Fibroblast of skin of back (primary cell): ENCODE measurements at regions not wholly inside any gene's neighbourhood (a gene's known extent, or its start where the extent isn't known, plus 50 kb on each side); places are given as distances from the start of the nearest gene placed in this dataset.

ENCODE experiments used
- DNase-seq: peaks from one replicate; pipeline ENCODE4 v3.0.0-alpha.2; 2013

DNA sequence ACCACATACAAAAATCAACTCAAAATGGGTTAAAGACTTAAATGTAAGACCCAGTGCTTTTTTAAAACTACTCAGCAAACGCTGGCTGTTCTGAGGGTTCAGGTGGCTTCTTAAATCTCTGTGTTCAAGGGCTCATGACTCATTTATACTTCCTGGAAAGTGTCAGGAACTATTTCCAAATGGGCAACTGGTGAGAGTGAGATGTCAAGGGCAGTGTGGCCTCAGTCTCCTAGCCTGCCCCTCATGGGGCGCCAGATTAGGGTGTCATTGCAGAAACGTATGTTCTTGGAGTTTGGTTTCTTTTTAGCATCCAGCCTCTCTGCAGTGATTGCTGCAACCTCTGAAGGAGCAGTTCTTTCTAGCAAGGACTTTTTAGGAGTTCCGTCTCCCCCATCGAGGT lies 485.4 kb downstream of the TNS1 start:
- no peak for DNase-seq

DNA sequence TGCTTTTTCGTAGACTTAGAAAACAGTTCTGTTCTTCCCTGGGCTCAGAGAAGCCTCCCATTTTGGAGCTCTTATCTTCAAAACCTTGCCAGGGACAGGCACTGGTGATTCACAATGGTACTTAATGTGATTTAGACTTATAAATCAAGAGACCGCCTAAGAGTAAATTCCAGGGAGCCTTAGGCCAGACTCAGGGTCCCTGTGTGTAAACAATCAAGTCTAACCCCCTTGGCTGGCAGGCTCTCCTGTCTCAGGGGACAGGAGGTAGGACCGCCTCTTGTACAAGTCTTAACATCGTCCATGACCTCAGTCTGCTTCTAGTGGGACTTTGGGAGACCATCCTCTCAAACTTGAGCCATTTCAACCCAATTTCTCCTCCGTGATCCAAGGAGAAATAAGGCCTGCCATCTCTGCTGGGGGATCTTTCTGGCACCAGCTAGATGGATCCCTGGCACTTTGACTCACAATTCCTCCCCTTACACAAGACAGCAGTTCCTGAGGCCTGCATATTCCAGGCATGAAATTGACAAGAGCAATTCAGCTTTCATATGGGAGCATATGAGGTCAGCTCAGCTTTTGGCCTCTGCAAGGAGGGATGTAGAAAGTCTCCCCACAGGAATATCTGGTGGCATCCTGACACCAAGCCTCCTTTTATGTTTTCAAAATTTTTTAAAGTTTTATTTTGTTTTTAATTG lies 487.0 kb downstream of the TNS1 start:
- DNase-seq = no peak

DNA sequence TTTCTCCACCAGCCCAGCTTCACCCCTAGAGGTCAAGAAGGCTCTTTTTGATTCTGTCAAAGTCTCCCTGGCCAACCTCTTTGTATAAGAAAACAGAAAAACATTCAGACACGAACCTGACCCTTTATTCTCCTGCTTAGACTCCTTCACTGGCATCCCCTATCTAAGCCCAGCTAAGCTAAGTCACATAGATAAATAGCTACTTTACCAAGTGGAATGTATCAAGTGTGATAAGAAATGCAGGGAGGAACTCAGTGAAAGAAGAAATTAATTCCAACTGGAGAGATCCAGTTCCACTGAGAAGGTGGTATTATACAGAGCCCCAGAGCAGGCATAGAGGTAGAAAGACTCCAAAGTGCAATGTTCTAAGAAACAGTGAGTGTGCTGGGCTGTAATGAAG lies 489.5 kb downstream of the TNS1 start:
- peak; percentile 15 for DNase-seq

DNA sequence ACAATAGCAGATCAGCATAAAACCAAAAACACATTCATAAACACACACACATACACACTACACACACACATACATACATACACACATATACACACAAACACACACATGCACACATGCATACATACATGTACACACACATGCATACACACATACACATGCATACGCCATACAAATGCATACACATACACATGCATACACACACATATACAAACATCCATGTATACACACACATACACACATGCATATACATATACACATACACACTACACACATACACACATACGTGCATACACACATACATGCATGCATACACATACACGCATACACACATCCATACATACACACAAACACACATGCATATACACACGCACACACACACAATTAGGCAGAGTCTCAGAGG lies 490.1 kb downstream of the TNS1 start:
- no peak for DNase-seq

DNA sequence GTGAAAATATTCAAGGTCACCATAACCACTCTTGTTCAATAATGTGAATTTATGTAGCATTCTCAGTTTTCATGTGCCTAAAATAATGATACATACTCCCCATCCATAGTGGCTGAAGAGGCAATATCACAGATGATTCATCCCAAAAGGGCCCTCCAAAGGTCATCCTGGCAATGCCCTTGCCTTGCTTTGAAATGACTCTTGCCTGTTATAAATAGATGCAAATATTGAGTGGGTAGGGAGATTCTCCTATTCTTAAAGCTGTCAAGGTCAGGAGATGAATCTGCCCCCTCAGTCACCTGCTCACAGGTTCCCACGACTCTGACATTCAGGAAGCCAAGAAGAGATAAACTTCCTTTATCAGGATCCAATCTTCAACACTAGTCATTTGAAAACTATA lies 490.5 kb downstream of the TNS1 start:
- peak; percentile 14 for DNase-seq

DNA sequence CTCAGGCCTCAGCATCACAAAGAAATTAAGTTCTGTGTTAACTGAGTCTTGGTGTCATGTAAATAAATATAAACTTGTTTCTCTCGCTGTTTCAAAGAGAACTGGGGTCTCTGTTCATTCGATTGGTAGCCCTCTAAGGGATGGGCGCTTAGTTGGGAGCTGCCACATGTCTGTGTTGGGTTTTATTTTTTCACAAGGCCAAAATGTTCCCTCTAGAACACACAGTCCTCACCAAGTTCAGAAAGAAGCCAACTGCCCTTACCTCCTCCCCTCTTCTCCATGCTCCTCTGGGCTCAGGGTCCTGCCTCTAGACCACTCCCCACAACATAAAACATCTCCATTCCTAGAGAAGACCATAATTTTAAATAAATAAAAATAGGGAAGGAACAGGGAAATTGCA lies 490.9 kb downstream of the TNS1 start:
- DNase-seq = no peak

DNA sequence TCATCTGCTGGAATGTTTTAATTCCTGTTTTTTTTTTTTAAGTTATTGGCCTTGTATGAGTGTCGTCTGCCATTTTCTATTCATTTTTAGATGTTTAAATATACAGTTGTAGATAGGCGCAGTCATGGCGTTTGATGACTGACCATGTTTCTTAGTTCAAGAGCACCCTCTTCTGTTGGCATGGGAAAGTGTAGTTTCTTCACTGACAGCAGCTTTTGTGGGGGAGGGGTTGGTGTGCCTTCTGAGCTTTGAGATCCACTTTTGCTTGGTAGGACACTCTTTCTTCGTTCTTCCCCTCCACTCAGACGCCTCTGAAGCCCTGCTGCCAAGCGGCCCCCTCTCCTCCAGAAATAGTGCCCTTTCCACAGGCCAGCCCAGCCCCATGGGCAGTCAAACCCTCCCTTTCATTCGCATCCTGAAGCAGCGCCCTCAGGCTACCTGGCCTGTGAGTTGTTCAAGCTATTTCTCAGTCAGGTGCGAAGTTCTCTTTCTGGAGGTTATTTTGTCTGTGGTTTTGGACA lies 492.0 kb downstream of the TNS1 start:
- peak; percentile 84 for DNase-seq

DNA sequence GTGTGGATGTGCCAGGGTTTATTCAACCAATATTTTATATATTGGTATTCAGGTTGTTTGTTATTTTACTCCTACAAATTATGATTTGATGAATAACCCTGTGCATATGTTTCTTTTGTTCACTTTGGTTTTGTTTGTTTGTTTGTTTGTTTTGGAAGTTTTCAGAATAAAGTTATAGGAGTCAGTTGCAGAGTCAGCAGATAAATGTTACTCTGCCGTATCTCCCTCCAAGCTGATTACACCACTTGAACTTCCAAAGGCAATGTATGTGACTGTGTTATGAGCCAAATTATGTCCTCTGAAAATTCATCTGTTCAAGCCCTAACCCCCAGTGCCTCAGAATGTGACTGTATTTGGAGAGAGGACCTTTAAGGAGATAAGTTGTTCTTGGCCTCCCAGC lies 497.5 kb downstream of the TNS1 start:
- DNase-seq = no peak

DNA sequence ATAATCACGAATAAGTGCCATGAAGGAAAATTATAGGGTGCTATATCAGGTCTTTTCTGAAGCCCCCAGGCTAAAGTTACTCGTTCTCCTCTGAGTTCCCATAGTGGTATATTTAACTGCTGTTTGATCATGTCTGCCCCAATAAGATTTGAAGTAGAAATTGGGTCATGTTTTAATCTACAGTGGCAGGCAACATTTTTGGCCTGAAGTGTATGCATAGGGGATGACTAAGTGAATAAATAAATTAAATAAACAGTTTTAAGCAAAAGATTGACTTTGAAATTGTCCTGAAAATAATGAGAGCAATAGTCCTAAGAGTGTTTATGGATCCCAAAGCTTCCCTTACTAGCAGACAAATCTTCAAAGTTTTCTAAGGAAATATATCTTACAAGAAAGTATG lies 500.9 kb downstream of the TNS1 start:
- no peak for DNase-seq

DNA sequence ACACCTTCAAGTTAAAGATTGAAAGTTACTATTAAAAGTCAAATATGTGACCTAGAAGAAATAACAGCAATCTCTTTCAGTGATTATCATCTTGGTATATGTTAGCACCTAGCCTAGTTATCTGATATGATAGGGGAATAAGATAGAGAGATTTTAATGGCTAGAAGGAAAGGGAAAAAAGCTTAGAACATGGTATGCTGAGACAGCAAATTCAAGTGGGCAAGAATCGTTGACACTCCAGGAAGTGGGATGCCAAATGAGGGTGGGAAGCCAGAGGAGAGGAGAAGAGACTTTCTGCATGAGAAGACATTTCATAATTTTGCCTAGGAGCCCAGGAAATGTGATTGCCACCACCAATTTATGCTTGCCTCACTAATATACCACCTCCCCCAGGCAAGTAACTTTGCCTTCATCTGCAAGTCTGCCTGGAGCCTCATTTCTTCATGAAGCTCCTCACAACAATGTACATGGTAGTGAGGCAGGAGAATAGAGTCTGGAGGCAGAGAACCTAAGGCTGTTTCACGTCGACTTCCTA lies 504.9 kb downstream of the TNS1 start:
- DNase-seq = no peak

DNA sequence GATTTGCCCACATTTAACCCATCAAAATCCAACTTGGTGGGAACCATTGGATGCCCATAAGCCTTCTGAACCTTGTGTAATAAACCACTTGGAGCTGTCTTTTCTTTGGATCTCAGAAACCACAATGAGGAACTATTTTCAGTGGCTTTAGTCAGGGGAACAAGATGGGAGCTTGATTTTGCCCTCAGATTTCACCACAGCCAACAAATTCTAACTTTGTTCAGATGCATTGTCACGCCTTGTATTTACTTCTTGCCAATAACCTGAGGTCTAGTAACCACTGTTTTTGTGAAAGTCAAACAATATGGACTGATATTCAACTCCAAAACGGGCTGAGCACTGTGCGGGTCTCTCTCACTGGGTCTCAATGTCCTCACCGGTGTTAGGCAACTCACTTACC lies 508.2 kb downstream of the TNS1 start:
- DNase-seq = no peak

DNA sequence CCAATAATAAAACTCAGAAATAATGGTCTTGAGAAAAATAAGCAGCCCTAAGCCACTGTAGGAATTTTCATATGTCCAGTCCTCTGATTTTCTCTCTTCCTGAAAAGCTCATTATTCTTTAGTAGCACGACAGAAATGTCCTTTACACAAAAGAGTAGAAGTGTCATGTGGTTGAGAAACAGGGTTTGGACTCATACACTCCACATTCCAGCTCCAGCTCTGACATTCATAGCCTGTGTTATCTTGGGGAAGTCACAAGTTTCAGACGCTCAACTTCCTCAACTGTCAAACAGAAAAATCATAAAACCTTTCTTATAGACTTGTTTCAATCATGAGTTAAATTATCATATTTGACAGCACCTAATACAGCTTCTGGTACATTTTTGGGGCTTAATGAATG lies 511.5 kb downstream of the TNS1 start:
- no peak for DNase-seq

DNA sequence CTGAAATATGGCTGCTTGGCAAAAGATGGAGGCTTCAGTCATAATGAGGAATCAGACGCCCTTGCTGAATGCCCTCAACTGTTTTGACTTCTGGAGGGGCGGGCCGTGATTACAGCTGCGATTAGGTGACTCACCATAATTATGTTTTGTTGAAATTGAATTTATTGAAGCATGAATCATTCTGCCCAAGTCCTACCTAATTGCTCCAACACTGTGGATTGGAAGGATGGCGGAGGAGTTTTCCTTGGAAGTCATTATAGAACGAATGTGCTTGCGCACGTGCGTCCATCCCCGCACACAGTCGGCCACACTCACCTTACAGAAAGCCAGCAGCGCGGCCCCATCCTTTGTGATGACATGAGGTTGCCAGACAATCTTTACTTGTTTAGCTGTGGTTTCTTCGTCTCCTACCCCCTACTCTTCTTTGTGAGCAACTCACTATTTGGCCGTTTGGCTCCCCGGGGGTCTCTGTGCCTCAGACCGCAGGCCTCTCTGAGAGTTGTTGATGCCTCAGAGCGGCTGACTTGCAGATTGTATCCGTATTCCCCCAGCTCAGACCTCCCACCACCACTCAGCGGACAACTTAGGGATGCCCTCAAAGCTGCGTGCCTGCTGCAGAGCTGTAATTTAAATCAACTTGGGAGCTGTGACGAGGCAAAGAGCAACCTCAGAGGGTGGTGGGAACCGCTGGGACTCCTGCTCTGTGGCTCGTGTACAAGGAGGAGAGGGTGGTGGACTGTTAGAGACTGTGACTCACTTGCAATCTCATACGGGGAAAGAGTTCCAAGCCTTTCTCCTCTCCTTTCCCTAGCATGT lies 513.4 kb downstream of the TNS1 start:
- peak; percentile 78 for DNase-seq

DNA sequence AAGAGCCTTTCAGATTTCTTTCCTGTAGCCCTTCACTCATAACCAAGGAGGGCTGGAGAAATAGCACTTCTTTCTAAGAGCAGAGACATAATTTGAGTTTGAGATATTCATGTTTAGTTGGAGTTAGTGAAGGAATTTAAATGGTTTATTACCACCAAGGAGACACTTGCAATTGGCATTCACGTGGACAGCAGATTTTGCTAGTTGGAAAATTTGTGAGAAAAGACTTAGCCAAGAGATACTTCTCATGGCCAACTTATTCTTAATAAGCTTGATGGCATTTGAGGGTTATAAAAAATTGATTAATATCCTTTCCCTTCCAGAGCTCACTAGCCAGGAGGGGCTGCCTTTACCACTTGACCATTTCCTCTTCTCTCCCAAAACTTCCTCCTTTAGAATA lies 518.7 kb downstream of the TNS1 start:
- no peak for DNase-seq

DNA sequence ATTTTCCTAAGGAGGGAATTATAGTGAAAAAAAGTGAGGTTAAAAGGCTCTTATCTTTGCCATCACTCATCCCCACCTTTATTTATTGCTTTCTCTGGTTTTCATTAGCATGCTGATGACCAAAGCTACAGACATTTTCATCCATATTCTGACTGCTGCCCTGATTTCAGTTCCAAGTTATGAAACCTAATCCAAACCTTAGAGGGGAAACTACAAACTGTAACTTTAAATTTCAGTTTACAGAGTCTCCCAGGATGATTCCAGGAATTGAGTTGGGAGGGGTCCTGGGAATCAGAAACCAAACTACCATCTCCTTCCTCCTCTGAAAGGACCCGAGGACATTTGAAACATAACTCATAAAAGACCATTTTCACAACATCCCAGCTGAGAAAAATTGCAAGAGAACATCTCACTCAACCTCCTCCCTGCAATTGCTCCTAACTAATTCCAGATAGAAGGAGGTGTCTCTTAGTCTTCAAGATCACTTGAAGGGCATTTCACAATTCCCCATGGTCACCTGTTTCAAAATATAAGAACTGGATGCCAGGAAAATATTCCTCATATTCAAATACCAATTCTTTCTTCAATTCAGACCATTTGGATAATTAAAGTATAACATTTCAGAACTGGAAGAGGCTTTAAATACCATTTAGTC lies 520.6 kb downstream of the TNS1 start:
- DNase-seq = no peak

DNA sequence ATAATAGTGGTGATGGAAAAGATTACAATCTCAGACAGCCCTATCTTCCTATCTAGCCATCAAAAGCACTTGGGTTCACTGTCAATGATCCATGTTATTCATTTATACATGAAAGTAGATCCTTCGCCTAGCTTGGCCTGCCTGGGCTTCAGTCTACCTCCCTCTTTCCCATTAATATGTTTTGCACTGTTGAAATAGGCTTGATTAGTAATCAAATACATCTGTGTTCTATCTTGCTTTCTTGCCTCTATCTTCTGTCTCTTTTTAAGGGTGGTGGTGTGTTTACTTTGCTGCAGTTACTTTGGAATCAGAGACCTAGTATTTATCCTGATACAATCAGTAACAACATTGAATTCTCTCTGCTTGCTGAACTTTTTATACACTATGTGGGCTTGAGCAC lies 521.2 kb downstream of the TNS1 start:
- DNase-seq = no peak

DNA sequence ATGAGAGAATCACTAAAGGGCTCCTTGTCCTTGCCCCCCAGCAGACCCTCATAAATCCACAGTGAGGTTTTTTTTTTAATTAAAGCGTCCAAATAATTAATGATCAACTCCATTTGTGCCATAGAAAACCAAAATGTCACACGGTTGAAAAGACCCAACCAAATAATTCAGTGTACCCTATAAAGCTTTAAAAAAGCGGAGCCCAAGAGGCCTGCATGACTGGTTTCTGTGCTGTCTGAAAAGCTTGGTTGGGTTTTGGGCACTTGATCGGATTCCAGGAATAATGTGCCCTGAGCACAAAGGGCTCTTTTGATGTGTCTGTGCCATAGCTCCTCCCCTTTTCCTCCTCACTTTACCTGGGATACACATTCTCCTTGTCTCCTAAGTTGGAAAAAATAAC lies 523.2 kb downstream of the TNS1 start:
- no peak for DNase-seq

DNA sequence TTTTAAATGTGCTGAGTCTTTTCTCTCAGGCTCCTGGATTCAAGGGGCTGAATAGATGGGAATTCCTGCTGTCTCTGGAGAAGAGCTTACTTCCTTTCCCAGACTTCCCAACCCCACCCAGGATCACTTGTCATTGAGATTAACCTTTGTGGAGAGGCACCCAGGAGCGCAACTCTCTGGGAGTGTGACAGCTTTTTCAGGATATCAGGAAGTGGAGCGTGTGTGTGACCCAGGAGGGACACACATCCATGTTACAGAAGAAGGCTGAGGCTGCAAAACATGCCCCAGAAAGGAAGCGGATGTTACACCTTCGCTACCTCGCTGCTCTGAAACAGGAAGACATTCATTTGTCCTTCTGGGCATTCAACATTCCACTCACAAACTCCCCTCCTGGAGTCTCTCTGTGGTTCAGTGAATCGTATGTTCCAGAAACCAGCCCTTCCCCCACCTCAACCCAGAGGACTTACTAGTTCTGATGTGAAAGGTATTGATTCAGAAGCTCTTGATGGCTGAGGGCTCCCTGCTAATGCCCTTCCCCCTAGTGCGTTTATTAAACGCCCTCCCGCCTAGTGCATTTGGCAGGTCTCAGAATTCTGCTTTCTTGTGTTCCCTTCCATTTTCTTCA lies 523.9 kb downstream of the TNS1 start:
- no peak for DNase-seq

DNA sequence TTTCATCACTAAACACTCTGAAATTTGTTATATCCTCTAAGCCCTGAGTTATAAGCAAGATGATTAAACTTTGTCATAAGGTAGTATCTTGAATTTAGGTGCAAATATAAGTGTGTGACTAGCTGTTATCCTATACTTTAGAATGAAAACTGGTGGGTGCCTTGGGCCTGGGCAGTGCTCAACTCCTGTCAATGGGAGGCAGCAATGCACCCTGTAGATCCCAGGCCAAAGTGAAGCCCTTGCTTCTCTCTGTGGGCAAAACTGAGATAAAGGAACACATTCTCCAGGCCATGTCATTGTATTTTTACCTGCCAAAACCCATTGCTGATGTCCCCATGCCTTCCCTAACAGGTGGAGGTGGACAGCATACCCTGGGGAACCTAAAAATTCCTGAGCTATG lies 525.2 kb downstream of the TNS1 start:
- no peak for DNase-seq

DNA sequence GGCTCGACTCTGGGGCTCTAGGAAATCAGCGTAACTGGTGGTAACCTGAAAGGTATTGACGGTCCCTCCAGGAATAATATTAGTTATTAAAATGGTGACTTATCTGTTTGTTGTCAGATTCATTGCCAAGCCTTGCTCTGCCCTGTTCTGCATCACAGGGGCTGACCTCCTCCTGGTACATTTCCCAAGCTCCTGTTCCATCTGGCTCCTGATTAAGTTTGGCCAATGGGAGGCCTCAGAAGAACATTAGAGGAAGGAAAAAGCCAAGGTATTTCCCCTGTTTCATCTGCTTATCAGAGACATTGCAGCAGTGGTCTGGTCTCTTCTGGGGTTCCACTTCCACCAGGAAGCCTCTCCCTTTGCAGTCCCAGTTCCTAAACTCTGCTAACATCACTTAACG lies 527.0 kb downstream of the TNS1 start:
- DNase-seq = no peak

DNA sequence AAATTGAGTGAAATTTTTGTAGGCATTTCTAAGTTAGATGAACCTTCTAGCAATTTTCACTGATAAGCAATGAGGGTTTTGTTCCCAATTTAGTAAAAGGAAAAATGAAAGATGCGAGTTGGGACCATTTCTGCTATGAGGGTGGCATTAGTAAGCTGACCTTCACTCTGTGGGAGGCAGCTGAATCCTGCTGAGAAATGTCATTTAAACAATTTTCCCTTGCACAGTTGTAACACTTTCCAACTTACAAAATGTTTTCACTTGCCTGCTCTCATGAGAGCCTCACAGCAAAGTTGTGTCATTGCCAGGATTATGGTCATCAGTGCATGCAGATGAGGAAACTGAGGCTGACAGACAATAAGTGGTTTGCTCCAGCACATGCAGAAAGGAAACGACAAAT lies 527.7 kb downstream of the TNS1 start:
- no peak for DNase-seq

DNA sequence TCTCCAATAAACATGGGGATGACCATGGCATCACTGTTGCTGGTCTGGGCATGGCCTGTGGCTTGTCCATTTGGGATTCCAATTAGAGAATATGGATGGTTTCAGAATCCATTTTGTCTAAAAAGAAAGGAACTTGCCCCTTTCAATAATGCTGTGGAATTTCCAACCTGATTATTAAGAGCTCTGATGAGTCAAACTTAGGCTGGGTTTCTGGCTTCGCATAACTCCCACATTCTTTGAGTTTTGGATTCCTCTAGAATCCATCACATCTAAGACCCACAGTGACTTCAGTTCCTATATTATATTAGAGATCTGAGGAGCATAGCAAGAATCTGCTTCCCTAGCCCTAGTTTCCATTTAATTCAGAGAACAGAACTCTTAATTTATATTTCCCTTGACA lies 531.5 kb downstream of the TNS1 start:
- DNase-seq = peak; percentile 87
